HepG2 (cell line): ENCODE measurements at regions not wholly inside any gene's neighbourhood (a gene's known extent, or its start where the extent isn't known, plus 50 kb on each side); places are given as distances from the start of the nearest gene placed in this dataset.
A peak's percentile ranks its signal among the peaks of the same experiment; 100 is the strongest.

Experiments
- ATAC-seq: fragments of 200-7000 bp; cut with Tn5 transposase; 3 replicates; pipeline ENCODE4 v1.9.1; 2020; ENCODE audit warnings: mild to moderate bottlenecking, moderate library complexity
- BruUV-seq: library from RNA; stranded (reverse); fragments of 400-500 nt; replicated peaks from 2 replicates; lab custom pipeline; 2021; lab: Mats Ljungman, UMichigan
- CTCF ChIA-PET: fragments of 300-600 bp; formaldehyde crosslinking; extraction: SDS; loops from one replicate; lab custom pipeline; 2021; ENCODE audit warnings: low total read pairs, inconsistent platforms, low intra/inter-chr PET ratio; lab: Yijun Ruan, JAX
- POLR2A ChIA-PET: fragments of 350-600 bp; sonication (Branson Sonifier 250); formaldehyde crosslinking; loops from one replicate; lab custom pipeline; 2020; ENCODE audit warnings: antibody characterized with exemption, inconsistent platforms; lab: Yijun Ruan, JAX
- DNase-seq: peaks from one replicate; pipeline ENCODE4 v3.0.0-alpha.2; 2015; ENCODE audit warnings: low spot score
- FAIRE-seq: peaks from 3 replicates; lab custom pipeline; 2011; peaks lifted over from hg19 to GRCh38; lab: Jason Lieb, UNC
- H2AFZ ChIP-seq: one replicate; pipeline ENCODE4 v1.6.1; 2011; ENCODE audit warnings: low read length, inconsistent platforms
- H3K27ac ChIP-seq: fragments of 300-600 bp; 3 replicates; pipeline ENCODE4 v1.8.0; 2011; ENCODE audit warnings: mixed run types, mild to moderate bottlenecking, mixed read lengths, low read length, inconsistent platforms; ENCODE audit not compliant: insufficient read depth; ENCODE audit errors: extremely low read length
- H3K27me3 ChIP-seq, 2 experiments: fragments of 200-600 bp in 1 of 2; 2 replicates in 1 of 2; 3 replicates in 1 of 2; pipeline versions ENCODE4 v1.6.0 to v1.8.0; 2011; ENCODE audit warnings: low read length in 2 of 2, mild to moderate bottlenecking in 2 of 2, moderate library complexity in 2 of 2, inconsistent platforms in 1 of 2; ENCODE audit not compliant: insufficient read depth in 2 of 2, control insufficient read depth in 1 of 2
- H3K36me3 ChIP-seq, 2 experiments: fragments of 200-600 bp in 1 of 2; replicated peaks in 1 of 2; 2 replicates in 1 of 2; 3 replicates in 1 of 2; pipeline versions ENCODE4 v1.5.1 to v1.8.0; 2011; ENCODE audit warnings: low read length in 2 of 2, inconsistent platforms in 1 of 2; ENCODE audit not compliant: insufficient read depth in 2 of 2, control insufficient read depth in 1 of 2
- H3K4me1 ChIP-seq: 2 replicates; pipeline ENCODE4 v1.5.1; 2012; ENCODE audit warnings: low read length, inconsistent platforms; ENCODE audit not compliant: insufficient read depth
- H3K4me2 ChIP-seq: 2 replicates; pipeline ENCODE4 v1.6.0; 2011; ENCODE audit warnings: low read depth, low read length, inconsistent platforms
- H3K4me3 ChIP-seq, 3 experiments: fragments of 200-600 bp in 1 of 3; sonication (generic), shearing (Covaris generic) in 1 of 3; replicated peaks in 1 of 3; 2 replicates each; pipeline ENCODE4 v1.5.1; 2011 to 2016; ENCODE audit warnings: low read length in 3 of 3, inconsistent platforms in 2 of 3, low read depth in 2 of 3, mild to moderate bottlenecking in 2 of 3, control low read depth in 1 of 3, mixed read lengths in 1 of 3; ENCODE audit not compliant: insufficient read depth in 1 of 3
- H3K79me2 ChIP-seq: one replicate; pipeline ENCODE4 v1.6.1; 2011; ENCODE audit warnings: low read length, inconsistent platforms; ENCODE audit not compliant: insufficient read depth
- H3K9ac ChIP-seq: 2 replicates; pipeline ENCODE4 v1.6.0; 2011; ENCODE audit warnings: mild to moderate bottlenecking, low read depth, low read length, inconsistent platforms; ENCODE audit not compliant: insufficient read depth
- H3K9me3 ChIP-seq: 2 replicates; pipeline ENCODE4 v1.5.1; 2012; ENCODE audit warnings: mild to moderate bottlenecking, low read length
- H4K20me1 ChIP-seq: 2 replicates; pipeline ENCODE4 v1.6.0; 2011; ENCODE audit warnings: inconsistent platforms, mild to moderate bottlenecking, low read length, moderate library complexity; ENCODE audit not compliant: insufficient read depth
- DR1 ChIP-seq: sonication (generic); formaldehyde crosslinking; IDR thresholded peaks from 2 replicates; pipeline ENCODE4 v1.8.0; 2021; ENCODE audit warnings: mild to moderate bottlenecking, missing genetic modification reagents, inconsistent platforms
- JUN ChIP-seq: sonication (generic); formaldehyde crosslinking; IDR thresholded peaks from 2 replicates; pipeline ENCODE4 v1.4.0; 2020; ENCODE audit warnings: mild to moderate bottlenecking, missing genetic modification reagents
- RAD21 ChIP-seq: fragments of 450-650 bp; formaldehyde crosslinking; IDR thresholded peaks from 2 replicates; pipeline ENCODE4 v1.5.0; 2020; ENCODE audit warnings: mild to moderate bottlenecking
- ZNF232 ChIP-seq: sonication (generic); formaldehyde crosslinking; IDR thresholded peaks from 2 replicates; pipeline ENCODE4 v1.4.0; 2020; ENCODE audit warnings: missing genetic modification reagents, borderline replicate concordance
- ZNF33B ChIP-seq: sonication (generic); formaldehyde crosslinking; IDR thresholded peaks from 2 replicates; pipeline ENCODE4 v1.5.1; 2020; ENCODE audit warnings: mild to moderate bottlenecking, missing genetic modification reagents
- WGBS: methylation state at CpG from one replicate; pipeline ENCODE4 v1.1.6; 2017; ENCODE audit warnings: low lambda C conversion rate; 5-methylcytosine and 5-hydroxymethylcytosine counted together
- in situ Hi-C: cut with HindIII; loops from 2 replicates; pipeline ENCODE4 v1.10.0; 2017; ENCODE audit warnings: low pct_unique_long_range_greater_than_20kb; ENCODE audit not compliant: extremely low pct_ligation_motif_present
- intact Hi-C: fragments of 100-400 bp; cut with micrococcal nuclease; formaldehyde crosslinking; loops from one replicate; pipeline ENCODE4 v1.10.0; 2022; ENCODE audit not compliant: unreplicated experiment
- TF ChIP-seq, protein P1 (sequence below): IDR thresholded peaks from 2 replicates; pipeline ENCODE4 v1.6.1; 2016; ENCODE audit warnings: low read depth, control low read depth

- Histone ChIP-seq H3K36me3 (no peaks in the 10 kb centered on the region), H2AFZ (no peak overlapping the region), H3K4me1 (peaks cover 23% of the 10 kb centered on the region), H3K27me3 (peaks cover 0 to 1% of the 10 kb centered on the region in 2 experiments; a peak in 3 of 5 replicates), H3K9me3 (no peaks in the 10 kb centered on the region), H3K79me2 (no peaks in the 10 kb centered on the region), H3K4me2 (no peak overlapping the region), H3K27ac (no peak overlapping the region), H4K20me1 (no peaks in the 10 kb centered on the region), H3K4me3 (no peak overlapping the region), H3K9ac (no peak overlapping the region)
- no TSS peak for BruUV-seq
- in situ Hi-C loops (no loop called here), intact Hi-C loops (no loop called here)
- ChIA-PET CTCF (no interaction called here), POLR2A (interaction anchor here (1.2 kb wide), 1 partner anchor 45 kb away, joined by 3 read pairs; no protein-coding TSS in a partner anchor)
- ATAC-seq (no peak), FAIRE-seq (no peak), DNase-seq (no peak)
- WGBS, result 0% methylated on average over 1 of the region's 1 CpG
- TF ChIP-seq DR1 (CRISPR knock-in tag) (no peak), RAD21 (CRISPR knock-in tag) (no peak), JUN (CRISPR knock-in tag) (no peak), ZNF232 (no peak), ZNF33B (peak; percentile 42; the same call in 1 of the 2 replicates)
- TF ChIP-seq, protein P1, sequence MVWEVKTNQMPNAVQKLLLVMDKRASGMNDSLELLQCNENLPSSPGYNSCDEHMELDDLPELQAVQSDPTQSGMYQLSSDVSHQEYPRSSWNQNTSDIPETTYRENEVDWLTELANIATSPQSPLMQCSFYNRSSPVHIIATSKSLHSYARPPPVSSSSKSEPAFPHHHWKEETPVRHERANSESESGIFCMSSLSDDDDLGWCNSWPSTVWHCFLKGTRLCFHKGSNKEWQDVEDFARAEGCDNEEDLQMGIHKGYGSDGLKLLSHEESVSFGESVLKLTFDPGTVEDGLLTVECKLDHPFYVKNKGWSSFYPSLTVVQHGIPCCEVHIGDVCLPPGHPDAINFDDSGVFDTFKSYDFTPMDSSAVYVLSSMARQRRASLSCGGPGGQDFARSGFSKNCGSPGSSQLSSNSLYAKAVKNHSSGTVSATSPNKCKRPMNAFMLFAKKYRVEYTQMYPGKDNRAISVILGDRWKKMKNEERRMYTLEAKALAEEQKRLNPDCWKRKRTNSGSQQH (CRISPR knock-in tag), result no peak
Measured at GRCh38 chr5:32510860-32511259, 66.3 kb upstream of the ZFR start.
